Posterior cingulate gyrus (tissue), 11 donors: ENCODE measurements at regions not wholly inside any gene's neighbourhood (a gene's known extent, or its start where the extent isn't known, plus 50 kb on each side); places are given as distances from the start of the nearest gene placed in this dataset.
A peak's percentile ranks its signal among the peaks of the same experiment; 100 is the strongest.

Experiments used
- DNase-seq, 10 donors: peaks; one replicate each; pipeline versions ENCODE4 v3.0.0 to v3.0.0-alpha.2; 2020 to 2021; ENCODE audit warnings: mixed read lengths in 3 of 10
- intact Hi-C: fragments of 100-400 bp; cut with DNase I; formaldehyde crosslinking; loops from one replicate; pipeline ENCODE4 v1.15.1; 2023

GRCh38 chr6:33967966-33968724 is 164.3 kb upstream of the MLN start:
- DNase-seq = no peak
- intact Hi-C loops = no loop called here

GRCh38 chr6:33967265-33967767 is 163.5 kb upstream of the MLN start:
- peak in 1 of 10 donors; percentile 25 for DNase-seq
- intact Hi-C loops = no loop called here

GRCh38 chr6:33966536-33966935 is 162.7 kb upstream of the MLN start:
- peak in 1 of 10 donors; percentile 50 for DNase-seq

GRCh38 chr6:33965766-33966165 is 162.0 kb upstream of the MLN start:
- intact Hi-C loops = no loop called here
- DNase-seq = peak in 1 of 10 donors; percentile 24

More at GRCh38 chr6:33966536-33966935, 162.7 kb upstream of the MLN start:
- intact Hi-C loops = no loop called here

GRCh38 chr6:33964387-33964786 is 160.6 kb upstream of the MLN start:
- DNase-seq = peak in 1 of 10 donors; percentile 9
- intact Hi-C loops = no loop called here

- intact Hi-C loops = no loop called here
- DNase-seq = peak in 1 of 10 donors; percentile 78
Observed at GRCh38 chr6:33963136-33963750, 159.4 kb upstream of the MLN start.

GRCh38 chr6:33962246-33963027 is 158.6 kb upstream of the MLN start:
- peak in 2 of 10 donors; percentile 34 to 59 for DNase-seq
- intact Hi-C loops = no loop called here

GRCh38 chr6:33961691-33962090 is 157.9 kb upstream of the MLN start:
- DNase-seq = peak in 1 of 10 donors; percentile 34
- intact Hi-C loops = no loop called here

GRCh38 chr6:33960345-33961313 is 156.8 kb upstream of the MLN start:
- intact Hi-C loops = no loop called here
- peak in 5 of 10 donors; percentile 39 to 88 (median 44) for DNase-seq

GRCh38 chr6:33959661-33960344 is 156.0 kb upstream of the MLN start:
- peak in 1 of 10 donors; percentile 71 for DNase-seq
- intact Hi-C loops = no loop called here

GRCh38 chr6:33959329-33959651 is 155.5 kb upstream of the MLN start:
- DNase-seq = no peak
- intact Hi-C loops = no loop called here

- intact Hi-C loops = no loop called here
Observed at GRCh38 chr6:33958526-33959328, 154.9 kb upstream of the MLN start.

GRCh38 chr6:33957892-33958525 is 154.2 kb upstream of the MLN start:
- peak in 2 of 10 donors; percentile 56 to 60 for DNase-seq
- intact Hi-C loops = no loop called here

More at GRCh38 chr6:33958526-33959328, 154.9 kb upstream of the MLN start:
- DNase-seq = peak in 2 of 10 donors; percentile 73 to 85

- DNase-seq = peak in 1 of 10 donors; percentile 35
- intact Hi-C loops = no loop called here
Observed at GRCh38 chr6:33957131-33957891, 153.5 kb upstream of the MLN start.

- DNase-seq = peak in 2 of 10 donors; percentile 70 to 74
- intact Hi-C loops = no loop called here
Observed at GRCh38 chr6:33956206-33956605, 152.4 kb upstream of the MLN start.

- intact Hi-C loops = no loop called here
- peak in 2 of 10 donors; percentile 60 to 73 for DNase-seq
Observed at GRCh38 chr6:33955566-33955965, 151.8 kb upstream of the MLN start.

- DNase-seq = peak in 1 of 10 donors; percentile 35
- intact Hi-C loops = no loop called here
Observed at GRCh38 chr6:33954453-33954852, 150.7 kb upstream of the MLN start.
